ENCODE measurements at regions not wholly inside any gene's neighbourhood (a gene's known extent, or its start where the extent isn't known, plus 50 kb on each side); places are given as distances from the start of the nearest gene placed in this dataset.
A peak's percentile ranks its signal among the peaks of the same experiment; 100 is the strongest.

DNA sequence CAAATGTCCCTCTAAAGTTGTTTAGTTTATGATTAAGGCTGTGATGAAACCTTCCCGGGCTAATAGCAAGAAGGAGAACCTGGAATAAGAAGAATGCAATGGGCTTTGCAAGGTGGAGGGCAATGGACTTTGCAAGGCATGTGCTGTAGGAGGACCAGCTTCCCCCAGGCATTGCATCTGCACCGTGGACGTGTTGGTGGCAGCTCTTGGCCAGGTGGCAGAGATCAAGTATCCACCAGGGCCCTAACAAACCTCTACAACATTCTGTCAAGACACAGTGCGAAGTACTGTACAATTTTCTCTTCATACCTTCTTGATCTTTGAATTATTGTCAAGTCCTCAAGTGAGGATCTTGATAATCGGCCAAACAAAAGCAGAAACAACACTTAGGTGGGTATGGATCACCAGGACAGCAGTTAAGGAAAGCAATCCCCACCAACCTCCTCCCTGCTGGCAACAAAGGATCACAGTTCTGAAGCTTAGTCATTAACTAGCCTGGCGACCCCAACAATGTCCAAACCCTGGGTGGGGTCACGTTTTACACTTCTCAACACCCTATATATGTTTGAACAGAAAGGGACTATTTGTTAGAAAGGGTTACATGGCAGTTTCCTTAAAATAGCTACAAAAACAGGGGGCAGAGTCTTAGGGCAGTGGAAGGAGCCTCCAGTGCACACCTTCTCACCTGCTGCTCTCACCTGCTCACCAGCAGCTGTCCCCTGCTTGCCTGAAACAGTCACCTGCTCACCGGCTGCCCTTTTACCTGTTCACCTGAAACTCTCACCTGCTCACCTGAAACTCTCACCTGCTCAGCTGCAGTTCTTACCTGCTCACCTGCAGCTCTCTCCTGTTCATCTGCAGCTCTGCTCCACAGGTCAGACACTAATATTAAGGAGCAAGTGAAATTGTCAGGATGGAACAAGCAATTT, 137.9 kb upstream of the LIPC start:
- intact Hi-C loops (cut with DNase I, micrococcal nuclease): no loop called here
- ATAC-seq: peak; percentile 84
- DNase-seq: peak; percentile 42

DNA sequence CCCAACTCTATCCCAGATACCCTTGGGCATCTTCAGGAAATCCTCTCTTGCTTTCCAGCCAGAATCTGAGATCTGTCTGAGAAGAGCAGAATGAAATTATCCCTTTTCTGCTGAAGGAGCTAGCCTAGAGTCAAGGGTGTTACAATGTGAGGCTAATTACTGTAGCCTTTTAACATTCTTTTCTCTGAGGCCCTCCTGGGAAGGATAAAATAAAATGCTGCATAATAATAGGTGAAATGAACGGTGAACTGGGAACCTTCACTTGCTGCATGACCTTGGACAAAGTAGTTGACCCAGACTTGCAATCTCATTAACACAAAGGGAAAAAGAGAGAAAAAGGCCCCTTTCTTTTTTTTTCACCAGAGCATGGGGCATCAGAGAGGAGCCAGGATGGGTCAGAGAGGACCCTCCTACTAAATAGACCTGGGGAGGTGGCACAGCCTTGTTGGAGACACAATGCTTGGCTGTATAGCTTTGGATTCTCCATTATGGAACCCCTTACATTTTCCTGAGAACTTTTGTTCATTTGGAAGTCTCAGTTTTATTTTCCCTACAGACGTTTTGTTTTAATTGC, 137.0 kb upstream of the LIPC start:
- intact Hi-C loops (cut with DNase I, micrococcal nuclease): no loop called here
- no peak for DNase-seq
- ATAC-seq: no peak

DNA sequence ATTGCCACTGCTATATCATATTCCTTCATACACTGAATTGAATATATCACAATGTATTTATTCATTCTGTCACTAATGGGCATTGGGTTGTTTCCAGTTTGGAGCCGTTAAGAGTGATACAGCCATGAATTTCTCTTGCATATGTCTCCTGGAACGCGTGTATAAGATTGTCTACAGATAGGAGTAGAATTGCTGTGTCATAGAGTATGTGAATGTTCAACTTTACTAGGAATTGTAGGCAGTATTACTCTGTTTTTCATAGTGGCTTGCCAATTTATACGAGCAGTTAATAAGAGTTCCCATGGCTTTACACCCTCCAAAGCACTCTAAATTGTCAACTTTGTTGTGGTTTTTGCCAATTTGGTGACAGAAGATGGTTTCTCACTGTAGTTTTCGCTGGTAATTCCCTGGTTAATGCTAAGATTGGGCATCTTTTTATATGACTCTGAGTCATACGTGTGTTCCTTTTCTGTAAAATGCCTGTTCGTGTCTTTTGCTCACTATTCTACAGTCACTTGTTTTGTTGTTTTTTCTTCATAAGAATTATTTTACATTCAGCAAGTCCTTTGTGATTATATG, 136.1 kb upstream of the LIPC start:
- intact Hi-C loops (cut with DNase I, micrococcal nuclease): no loop called here
- DNase-seq (no peak), ATAC-seq (no peak)

DNA sequence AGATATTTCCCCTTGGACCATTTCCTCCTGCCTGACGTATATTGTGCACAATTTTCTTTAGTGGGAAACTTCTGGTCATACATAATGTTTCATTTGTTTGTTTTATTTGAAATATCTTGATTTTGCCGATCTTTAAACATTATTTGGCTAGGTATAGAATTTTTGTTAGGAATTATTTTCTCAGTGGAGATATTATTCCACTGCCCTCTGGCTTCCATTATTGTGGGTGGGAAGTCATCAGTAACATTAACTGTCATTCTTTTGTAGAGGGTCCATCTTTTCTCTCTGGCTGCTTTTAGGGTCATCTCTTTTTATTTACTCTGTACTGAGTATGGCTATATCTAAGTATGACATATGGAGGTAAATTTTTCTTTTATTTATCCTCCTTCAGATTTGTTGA, 135.5 kb upstream of the LIPC start:
- no peak for DNase-seq
- intact Hi-C loops (cut with DNase I, micrococcal nuclease): no loop called here
- no peak for ATAC-seq

DNA sequence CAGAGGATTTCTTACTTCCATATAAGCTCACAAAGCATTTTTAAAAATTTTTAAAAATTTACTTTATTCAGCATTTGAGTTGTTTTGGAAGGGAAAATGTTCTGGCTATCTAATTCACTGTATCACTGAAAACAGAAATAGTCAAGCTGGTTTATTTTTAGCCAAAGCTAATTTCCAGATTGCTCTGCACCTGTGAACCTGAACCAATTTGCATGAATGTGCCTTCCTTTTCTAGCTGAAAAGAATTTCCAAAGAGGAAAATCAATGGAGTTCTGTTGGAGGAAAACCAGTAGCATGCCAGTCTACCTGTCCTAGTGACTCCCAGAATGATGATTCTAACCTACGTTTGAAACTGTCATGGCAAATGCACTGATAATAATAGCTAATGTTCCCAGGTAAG, 134.2 kb upstream of the LIPC start:
- ATAC-seq (no peak), DNase-seq (no peak)
- intact Hi-C loops (cut with DNase I, micrococcal nuclease): no loop called here

DNA sequence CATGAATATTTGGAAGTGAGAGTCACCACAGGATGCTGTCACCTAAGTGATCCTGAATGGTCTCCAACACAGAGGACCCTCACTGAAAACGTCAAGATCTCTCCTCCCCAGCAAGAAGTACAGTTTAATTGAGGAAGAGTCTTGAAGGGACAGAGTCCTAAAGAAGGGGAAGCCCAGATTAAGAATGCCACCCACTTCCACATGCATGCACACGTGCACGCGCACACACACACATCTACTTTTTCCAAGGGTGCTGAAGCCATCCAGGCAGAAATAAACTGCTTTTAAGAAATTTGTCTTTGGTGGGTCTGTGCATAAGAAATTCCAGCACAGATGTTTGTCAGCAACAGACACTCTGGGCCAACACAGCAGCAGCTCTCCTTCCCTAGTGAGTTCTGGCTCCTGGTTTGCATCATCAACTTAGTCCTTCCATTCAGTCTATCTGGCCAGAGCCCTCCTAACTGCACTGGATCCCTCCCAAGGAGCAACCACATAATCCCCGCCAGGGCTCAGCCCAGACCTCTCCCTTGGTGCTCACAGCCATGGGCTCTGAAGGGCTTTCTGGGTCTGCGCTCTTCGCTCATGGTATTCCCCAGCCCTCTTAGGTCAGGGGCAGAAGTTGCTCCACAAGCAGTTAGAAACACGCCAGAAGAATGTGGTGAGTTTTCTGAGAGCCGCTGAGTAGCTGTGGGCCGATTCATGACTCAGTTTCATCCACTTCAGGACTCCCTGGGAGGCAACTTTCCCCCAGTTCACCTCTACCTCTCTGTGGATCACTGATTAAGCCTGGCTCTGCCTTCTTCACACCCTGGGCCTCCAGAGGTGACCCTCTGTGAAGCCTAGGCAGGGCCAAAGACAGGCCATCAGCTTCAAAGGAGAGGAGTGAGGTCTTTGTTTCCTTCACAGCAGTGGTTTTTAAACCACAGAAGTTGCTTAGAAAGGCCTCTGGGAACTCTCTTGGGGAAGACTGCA, 132.6 kb upstream of the LIPC start:
- ATAC-seq (no peak), DNase-seq (no peak)
- intact Hi-C loops (cut with DNase I, micrococcal nuclease): no loop called here

DNA sequence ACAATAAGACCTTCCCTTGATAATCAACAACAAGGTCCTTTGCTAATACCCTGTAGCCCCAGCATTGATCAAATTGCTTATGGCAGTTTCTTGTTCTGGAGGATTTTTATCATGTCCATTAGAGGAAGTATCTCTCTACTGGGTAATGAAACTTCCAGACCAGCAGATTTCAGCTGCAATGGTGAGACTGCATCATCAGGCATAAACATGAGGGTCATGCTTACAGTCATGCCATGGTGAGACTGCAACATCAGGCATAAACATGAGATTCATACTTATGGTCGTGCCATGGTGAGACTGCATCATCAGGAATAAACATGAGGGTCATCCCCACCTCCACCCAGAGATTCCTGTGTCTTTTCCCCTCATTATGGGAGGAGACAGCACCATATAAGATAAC, 129.0 kb upstream of the LIPC start:
- ATAC-seq: no peak
- intact Hi-C loops (cut with DNase I, micrococcal nuclease): no loop called here
- no peak for DNase-seq

DNA sequence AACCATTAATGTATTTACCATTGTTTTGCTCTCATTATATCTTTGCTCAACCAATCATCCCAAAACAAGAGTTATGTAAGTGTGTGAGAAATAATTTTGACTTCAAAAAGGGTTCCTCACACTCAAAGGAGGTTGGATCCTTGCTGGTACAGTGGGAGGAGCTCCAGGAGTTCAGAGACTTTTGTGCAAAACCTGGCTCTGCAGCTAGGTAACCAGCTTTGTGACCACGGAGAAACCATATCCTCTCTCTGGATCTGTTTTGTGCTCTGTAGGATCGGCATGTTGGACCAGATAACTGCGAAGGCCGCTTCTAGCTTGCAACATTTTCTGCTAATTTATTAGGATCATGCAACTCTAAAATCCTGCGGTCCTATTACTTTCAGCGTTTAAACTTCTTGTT, 128.6 kb upstream of the LIPC start:
- no peak for DNase-seq

DNA sequence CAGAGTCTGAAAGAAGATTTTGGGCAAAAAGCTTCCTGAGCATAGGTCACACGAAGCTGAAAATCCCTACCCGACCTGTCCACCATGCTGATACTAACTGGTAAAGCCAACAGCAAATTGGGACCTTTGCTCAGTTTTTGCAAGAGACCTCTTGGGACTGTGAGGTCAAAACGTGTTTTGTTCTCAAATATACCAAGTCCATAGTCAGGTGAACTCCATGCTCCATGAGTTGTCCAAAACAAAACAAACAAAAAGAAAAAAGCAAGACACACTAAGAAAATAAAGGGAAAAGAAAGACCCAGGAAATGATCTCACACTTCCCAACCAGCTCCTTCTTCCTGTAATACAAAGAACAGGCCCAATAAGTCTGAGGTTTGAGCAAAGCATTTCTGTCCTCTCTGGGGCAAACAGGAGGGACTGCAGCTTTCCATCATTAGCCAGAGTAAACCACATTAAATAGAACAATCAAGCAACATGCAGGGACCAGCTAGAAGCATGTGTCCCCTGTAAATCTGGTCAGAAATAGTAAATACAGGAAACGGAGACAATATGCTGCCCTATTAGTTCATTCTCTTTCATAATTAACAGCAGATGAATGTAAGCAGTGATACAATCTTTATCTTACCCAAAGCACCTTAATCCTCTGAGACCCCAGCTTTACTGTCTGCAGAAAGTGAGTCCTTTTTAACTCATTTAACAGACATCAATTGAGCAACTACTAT, 125.0 kb upstream of the LIPC start:
- DNase-seq: no peak
- intact Hi-C loops (cut with DNase I, micrococcal nuclease): no loop called here
- no peak for ATAC-seq

More for the DNA sequence above, 128.6 kb upstream of the LIPC start:
- no peak for ATAC-seq
- intact Hi-C loops (cut with DNase I, micrococcal nuclease): no loop called here

DNA sequence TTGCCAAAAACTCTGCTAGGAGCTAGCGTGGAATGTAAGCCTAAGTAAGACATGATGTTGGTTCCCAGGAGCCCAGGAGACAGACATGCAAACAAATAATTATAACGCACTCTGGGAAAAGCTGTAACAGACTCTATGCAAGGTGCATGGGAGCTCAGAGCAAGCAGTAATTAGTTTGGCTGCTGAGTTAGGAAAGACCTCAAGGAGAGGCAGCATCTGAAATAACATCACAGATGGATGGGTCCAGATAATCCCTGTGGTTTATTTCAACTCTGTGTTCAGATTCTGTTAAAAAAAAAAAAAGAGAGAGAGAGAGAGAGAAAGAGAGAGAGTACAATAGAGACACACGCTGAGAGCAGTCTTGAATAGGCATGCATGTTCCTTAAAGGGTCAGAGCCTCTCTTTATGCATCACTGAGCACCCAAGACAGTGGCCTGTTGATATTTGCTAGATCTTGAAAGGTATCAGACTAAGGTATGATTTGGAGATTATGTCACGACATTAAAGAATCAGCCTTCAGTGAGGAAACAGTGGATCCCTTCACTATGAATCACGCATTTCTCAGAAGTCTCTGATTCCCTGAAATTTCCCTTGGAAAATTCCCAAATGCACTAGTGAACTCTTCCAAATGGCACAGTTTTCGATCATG, 124.4 kb upstream of the LIPC start:
- intact Hi-C loops (cut with DNase I, micrococcal nuclease): no loop called here
- DNase-seq (no peak), ATAC-seq (no peak)

DNA sequence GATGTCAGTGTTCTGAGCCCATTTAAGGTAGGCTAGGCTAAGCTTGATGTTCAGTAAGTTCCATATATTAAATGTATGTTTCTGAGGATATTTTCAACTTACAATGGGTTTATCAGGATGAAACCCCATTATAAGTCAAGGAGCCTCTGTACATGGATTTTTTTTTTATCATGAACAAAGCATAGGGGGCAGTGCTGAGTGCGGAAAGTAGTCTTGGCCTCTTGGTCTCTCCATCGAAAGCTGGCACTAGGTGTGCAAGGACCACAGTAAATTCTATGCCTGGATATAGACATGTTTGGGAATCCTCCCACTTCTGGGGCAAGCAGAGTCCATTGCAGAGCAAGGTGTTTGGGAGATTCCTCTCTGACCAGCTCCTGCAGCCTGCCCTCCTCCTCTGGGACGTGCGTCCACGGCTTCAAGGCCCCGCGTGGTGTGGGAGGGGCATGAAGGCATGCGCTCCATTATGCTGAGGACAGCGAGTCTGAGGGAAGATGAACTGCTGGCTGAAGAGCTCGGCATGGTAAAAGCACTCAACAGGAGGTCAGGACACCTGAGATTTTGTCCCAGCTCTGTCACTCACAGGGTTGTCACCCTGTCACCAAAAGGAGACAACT, 122.9 kb upstream of the LIPC start:
- intact Hi-C loops (cut with DNase I, micrococcal nuclease): no loop called here
- no peak for DNase-seq
- ATAC-seq: no peak

DNA sequence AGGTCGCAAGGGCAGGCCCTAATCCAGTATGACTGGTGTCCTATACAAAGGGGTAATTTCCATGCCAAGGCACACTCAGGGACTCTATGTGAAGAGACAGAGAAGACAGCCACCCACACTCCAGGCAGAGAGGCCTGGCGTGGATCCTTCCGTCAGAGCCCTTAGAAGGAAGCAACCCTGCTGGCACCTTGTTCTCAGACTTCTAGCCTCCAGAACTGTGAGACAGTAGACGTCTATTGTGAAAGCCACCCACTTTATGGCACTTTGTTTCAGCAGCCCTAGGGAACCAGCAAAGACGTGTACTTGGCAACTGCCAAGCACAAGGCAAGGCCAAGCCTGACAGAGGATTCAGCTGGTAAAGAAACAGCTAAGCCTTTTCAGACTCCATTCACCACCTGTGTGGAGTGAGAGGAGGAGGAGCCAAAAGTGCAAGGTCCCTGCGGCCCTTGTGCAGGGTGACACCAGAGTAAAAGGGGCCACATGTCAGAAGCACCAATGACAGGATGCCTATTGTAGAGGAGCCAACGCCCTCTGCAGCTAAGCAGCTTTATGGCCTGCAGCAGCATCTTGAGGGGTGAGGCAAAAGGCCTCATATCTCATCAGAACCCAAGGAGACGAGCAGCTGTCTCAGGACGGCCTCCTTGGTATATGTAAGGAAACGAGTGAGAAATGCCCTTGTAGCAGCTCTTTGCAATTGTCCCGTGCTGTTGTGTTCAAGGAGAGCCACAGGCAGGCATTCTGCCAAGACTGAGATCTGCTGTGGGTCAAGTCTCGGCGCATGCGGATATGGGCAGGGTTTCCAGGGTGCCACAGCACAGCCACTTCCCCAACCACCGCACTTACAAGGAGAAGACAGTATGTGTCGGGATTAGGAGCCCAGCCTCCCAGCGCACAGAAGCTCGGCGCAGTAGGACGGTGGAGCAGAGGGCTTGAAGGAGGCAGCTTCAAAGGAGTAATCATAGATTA, 121.5 kb upstream of the LIPC start:
- DNase-seq (no peak), ATAC-seq (no peak)
- intact Hi-C loops (cut with DNase I, micrococcal nuclease): no loop called here

DNA sequence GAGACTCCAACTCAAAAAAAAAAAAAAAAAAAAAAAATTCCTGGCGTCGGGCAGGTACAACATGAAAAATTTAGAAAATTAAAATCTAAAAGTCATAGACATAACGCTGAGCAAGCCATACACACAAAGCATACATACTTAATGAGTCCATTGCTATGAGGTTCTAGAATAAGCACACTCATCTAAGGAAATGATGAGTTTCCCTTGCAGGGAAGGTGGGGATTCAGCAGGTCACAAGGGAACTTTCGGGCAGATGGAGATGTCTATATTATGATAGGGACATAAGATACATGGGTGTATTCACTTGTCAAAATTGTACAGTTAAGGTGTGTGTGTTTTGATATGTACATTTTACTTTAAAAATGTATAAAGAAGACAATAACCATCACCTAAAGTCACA, 120.2 kb upstream of the LIPC start:
- ATAC-seq (no peak), DNase-seq (no peak)
- intact Hi-C loops (cut with DNase I, micrococcal nuclease): no loop called here

DNA sequence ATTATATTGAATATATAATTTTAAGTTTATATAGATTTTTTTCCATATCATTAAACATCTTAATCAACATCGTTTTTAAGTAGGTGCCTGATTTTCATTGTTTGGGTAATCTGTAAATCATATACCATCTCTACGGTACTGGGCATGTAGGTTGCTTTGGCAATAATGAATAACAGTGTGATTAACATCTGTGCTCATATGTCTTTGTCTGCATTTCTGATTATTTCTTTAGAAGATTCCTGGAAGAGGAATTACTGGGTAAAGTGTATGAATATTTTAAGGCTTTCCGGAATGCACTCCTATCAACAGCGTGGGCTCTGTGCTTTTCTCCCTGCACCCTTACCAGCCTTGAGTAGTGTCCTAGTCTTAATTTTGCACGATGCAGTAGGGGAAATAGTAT, 119.8 kb upstream of the LIPC start:
- ATAC-seq (no peak), DNase-seq (no peak)
- intact Hi-C loops (cut with DNase I, micrococcal nuclease): no loop called here

DNA sequence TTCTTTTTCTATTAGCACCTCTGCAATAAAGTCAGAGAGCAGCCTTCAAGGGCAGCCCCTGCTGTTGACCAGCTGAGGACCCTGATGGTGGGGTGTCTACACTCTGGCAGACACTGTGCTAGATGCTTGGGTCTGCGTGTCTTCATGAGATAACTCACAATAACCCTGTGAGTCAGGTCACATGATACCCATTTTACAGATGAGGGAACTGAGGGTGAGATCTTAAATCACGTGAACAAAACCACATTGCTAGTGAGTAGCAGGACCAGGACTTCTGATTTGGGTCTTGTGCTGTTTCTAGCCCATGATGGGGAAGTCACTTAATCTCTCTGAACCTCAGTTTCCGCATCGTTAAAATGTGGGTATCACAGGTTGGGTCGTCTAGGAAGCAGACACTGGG, 118.5 kb upstream of the LIPC start:
- DNase-seq: no peak
- intact Hi-C loops (cut with DNase I, micrococcal nuclease): no loop called here
- no peak for ATAC-seq

DNA sequence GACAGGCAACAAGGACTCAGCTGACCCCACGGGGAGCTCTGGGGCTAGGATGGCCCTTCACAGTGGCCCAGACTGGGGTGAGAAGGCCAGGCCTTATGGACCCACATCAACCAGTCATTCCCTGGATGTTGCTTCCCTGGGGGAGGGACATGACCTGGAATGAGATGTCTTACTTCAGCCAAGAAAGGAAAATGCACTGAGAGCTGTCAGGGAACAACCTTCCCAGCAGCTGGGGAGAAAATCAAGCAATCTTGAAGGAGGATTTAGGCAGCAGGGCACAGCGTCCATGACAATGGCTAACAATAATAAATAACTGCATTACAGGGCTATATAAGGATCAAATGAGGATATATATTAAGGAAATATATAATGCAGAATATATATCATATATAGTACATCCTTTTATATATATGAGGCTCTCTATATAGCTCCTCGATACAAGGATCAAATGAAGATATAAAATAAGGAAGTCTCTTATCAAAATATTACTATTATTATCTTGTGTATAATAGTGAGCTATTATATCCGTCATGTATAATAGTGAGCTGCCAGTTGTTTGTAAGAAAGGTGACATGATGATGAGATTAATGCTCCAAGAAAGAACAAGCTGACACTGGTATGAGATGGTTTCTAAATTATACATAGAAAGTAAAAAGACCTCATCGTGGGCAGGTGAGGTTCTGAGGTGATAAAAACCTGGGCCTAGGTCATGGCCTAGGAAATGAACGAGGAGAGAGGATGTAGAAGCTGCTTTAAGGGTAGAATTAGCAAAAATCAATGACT, 117.8 kb upstream of the LIPC start:
- intact Hi-C loops (cut with DNase I, micrococcal nuclease): no loop called here
- no peak for ATAC-seq
- DNase-seq: no peak
